Liver (tissue), 8 donors: ENCODE measurements at regions not wholly inside any gene's neighbourhood (a gene's known extent, or its start where the extent isn't known, plus 50 kb on each side); places are given as distances from the start of the nearest gene placed in this dataset.

ENCODE experiments used
- DNase-seq: peaks from one replicate; pipeline ENCODE4 v3.0.0-alpha.2; 2017; ENCODE audit warnings: low spot score
- H3K27ac ChIP-seq, 2 donors: one replicate each; pipeline ENCODE4 v1.7.0; 2013; ENCODE audit warnings: inconsistent platforms in 2 of 2, low read length in 2 of 2, control low read depth in 1 of 2, low read depth in 1 of 2, mild to moderate bottlenecking in 1 of 2
- H3K27me3 ChIP-seq, 4 donors: one replicate each; pipeline versions ENCODE4 v1.6.1 to v1.7.0; 2013; ENCODE audit warnings: low read length in 3 of 4, inconsistent platforms in 1 of 4, mild to moderate bottlenecking in 1 of 4, moderate library complexity in 1 of 4; ENCODE audit not compliant: control insufficient read depth in 4 of 4, insufficient read depth in 4 of 4
- H3K36me3 ChIP-seq, 4 donors: one replicate each; pipeline versions ENCODE4 v1.6.1 to v1.7.0; 2013; ENCODE audit warnings: low read length in 3 of 4, mild to moderate bottlenecking in 3 of 4, low read depth in 1 of 4, moderate library complexity in 1 of 4; ENCODE audit not compliant: control insufficient read depth in 4 of 4, insufficient read depth in 3 of 4
- H3K4me1 ChIP-seq, 4 donors: one replicate each; pipeline versions ENCODE4 v1.6.1 to v1.7.0; 2013; ENCODE audit warnings: low read length in 3 of 4, mild to moderate bottlenecking in 3 of 4, moderate library complexity in 1 of 4; ENCODE audit not compliant: control insufficient read depth in 4 of 4, insufficient read depth in 4 of 4
- H3K4me3 ChIP-seq, 3 donors: one replicate each; pipeline versions ENCODE4 v1.6.1 to v1.7.0; 2013; ENCODE audit warnings: low read length in 3 of 3, control low read depth in 1 of 3, low read depth in 1 of 3, mild to moderate bottlenecking in 1 of 3
- H3K9ac ChIP-seq, 2 donors: one replicate each; pipeline ENCODE4 v1.7.0; 2013; ENCODE audit warnings: low read length in 2 of 2, mild to moderate bottlenecking in 2 of 2, moderate library complexity in 2 of 2, control low read depth in 1 of 2, low read depth in 1 of 2
- H3K9me3 ChIP-seq, 4 donors: one replicate each; pipeline versions ENCODE4 v1.6.1 to v1.7.0; 2013; ENCODE audit warnings: low read length in 3 of 4; ENCODE audit not compliant: control insufficient read depth in 4 of 4
- ATF3 ChIP-seq: IDR thresholded peaks from 2 replicates; pipeline ENCODE4 v1.6.1; 2016; ENCODE audit warnings: antibody characterized with exemption
- CTCF ChIP-seq: fragments of 150-350 bp; IDR thresholded peaks from 2 replicates; pipeline ENCODE4 v1.5.1; 2017; ENCODE audit warnings: improper control_type of control experiment, low read depth, low read length; ENCODE audit not compliant: missing input control
- FOXA1 ChIP-seq: IDR thresholded peaks from 2 replicates; pipeline ENCODE4 v1.6.1; 2016; ENCODE audit warnings: antibody characterized with exemption
- FOXA2 ChIP-seq: IDR thresholded peaks from 2 replicates; pipeline ENCODE4 v1.6.1; 2016; ENCODE audit warnings: antibody characterized with exemption
- GABPA ChIP-seq, 2 donors: IDR thresholded peaks in 1 of 2; conservative IDR thresholded peaks in 1 of 2; 2 replicates each; pipeline ENCODE4 v1.6.1; 2016; ENCODE audit warnings: antibody characterized with exemption in 2 of 2, mild to moderate bottlenecking in 1 of 2, moderate library complexity in 1 of 2
- HNF4A ChIP-seq, 2 donors: conservative IDR thresholded peaks; 2 replicates each; pipeline ENCODE4 v1.6.1; 2016; ENCODE audit warnings: antibody characterized with exemption in 2 of 2, mild to moderate bottlenecking in 2 of 2
- HNF4G ChIP-seq: IDR thresholded peaks from 2 replicates; pipeline ENCODE4 v1.6.1; 2016; ENCODE audit warnings: antibody characterized with exemption
- JUND ChIP-seq, 2 donors: IDR thresholded peaks; 2 replicates each; pipeline ENCODE4 v1.6.1; 2016; ENCODE audit warnings: antibody characterized with exemption in 2 of 2
- MAX ChIP-seq: IDR thresholded peaks from 2 replicates; pipeline ENCODE4 v1.6.1; 2016; ENCODE audit warnings: antibody characterized with exemption
- NR2F2 ChIP-seq: IDR thresholded peaks from 2 replicates; pipeline ENCODE4 v1.6.1; 2016; ENCODE audit warnings: antibody characterized with exemption
- RAD21 ChIP-seq, 2 donors: IDR thresholded peaks; 2 replicates each; pipeline ENCODE4 v1.6.1; 2016; ENCODE audit warnings: antibody characterized with exemption in 2 of 2, mild to moderate bottlenecking in 2 of 2
- REST ChIP-seq: IDR thresholded peaks from 2 replicates; pipeline ENCODE4 v1.6.1; 2016; ENCODE audit warnings: antibody characterized with exemption, mild to moderate bottlenecking
- RXRA ChIP-seq, 2 donors: IDR thresholded peaks; 2 replicates each; pipeline ENCODE4 v1.6.1; 2017 to 2018; ENCODE audit warnings: antibody characterized with exemption in 2 of 2, mild to moderate bottlenecking in 1 of 2
- SP1 ChIP-seq: IDR thresholded peaks from 2 replicates; pipeline ENCODE4 v1.6.1; 2018; ENCODE audit warnings: antibody characterized with exemption, mild to moderate bottlenecking
- TAF1 ChIP-seq: conservative IDR thresholded peaks from 2 replicates; pipeline ENCODE4 v1.6.1; 2016; ENCODE audit warnings: antibody characterized with exemption, mild to moderate bottlenecking
- YY1 ChIP-seq: IDR thresholded peaks from 2 replicates; pipeline ENCODE4 v1.6.1; 2016; ENCODE audit warnings: antibody characterized with exemption, mild to moderate bottlenecking
- ZBTB33 ChIP-seq: IDR thresholded peaks from 2 replicates; pipeline ENCODE4 v1.6.1; 2016; ENCODE audit warnings: antibody characterized with exemption
- WGBS: extraction: QIAGEN DNeasy Blood & Tissue Kit; methylation state at CpG from one replicate; pipeline ENCODE4 v1.1.7; 2013; 5-methylcytosine and 5-hydroxymethylcytosine counted together
- donor health status: healthy.
- donor health status: healthy.
- donor health status: healthy.
- donor health status: healthy.
- donor health status: healthy.

- Histone ChIP-seq H3K27me3 (no peaks in the 10 kb centered on the region), H3K9me3 (no peaks in the 10 kb centered on the region), H3K9ac (no peak overlapping the region), H3K36me3 (no peaks in the 10 kb centered on the region), H3K4me3 (no peak overlapping the region), H3K27ac (no peak overlapping the region), H3K4me1 (no peaks in the 10 kb centered on the region)
- no peak for TF ChIP-seq RXRA (IDR thresholded peaks at IDR 0.05)
- TF ChIP-seq ZBTB33, result no peak
- no peak for TF ChIP-seq FOXA2
- no peak for TF ChIP-seq HNF4G
- TF ChIP-seq YY1, result no peak
- no peak for TF ChIP-seq CTCF
- TF ChIP-seq HNF4A (conservative IDR thresholded peaks at IDR 0.05), result no peak
- no peak for TF ChIP-seq REST
- TF ChIP-seq NR2F2, result no peak
- TF ChIP-seq JUND (IDR thresholded peaks at IDR 0.05), result no peak
- no peak for TF ChIP-seq SP1
- TF ChIP-seq MAX, result no peak
- TF ChIP-seq ATF3, result no peak
- TF ChIP-seq GABPA (IDR thresholded peaks at IDR 0.05 in 1 of 2, conservative IDR thresholded peaks at IDR 0.05 in 1 of 2), result no peak
- no peak for TF ChIP-seq RAD21 (IDR thresholded peaks at IDR 0.05)
- TF ChIP-seq FOXA1, result no peak
- TF ChIP-seq TAF1, result no peak
- DNase-seq, result no peak
- WGBS, result 82% methylated on average over 13 of the region's 13 CpGs
Observed at GRCh38 chr21:41653243-41653953, 113.5 kb downstream of the RIPK4 start.
